AG09309 (cell line): ENCODE measurements at regions not wholly inside any gene's neighbourhood (a gene's known extent, or its start where the extent isn't known, plus 50 kb on each side); places are given as distances from the start of the nearest gene placed in this dataset.
A peak's percentile ranks its signal among the peaks of the same experiment; 100 is the strongest.
"Not testable (repeated sequence)": the region's sequence is repeated elsewhere in the genome, so short reads cannot be mapped to it uniquely, and the experiment has no call there.

Experiments used
- DNase-seq: peaks from one replicate; pipeline ENCODE4 v3.0.0-alpha.2; 2010; ENCODE audit warnings: low read depth
- H3K4me3 ChIP-seq: 2 replicates; pipeline ENCODE4 v1.5.1; 2011; ENCODE audit warnings: mild to moderate bottlenecking, low read depth, low read length, moderate library complexity; ENCODE audit not compliant: control insufficient read depth
- CTCF ChIP-seq: IDR thresholded peaks from 2 replicates; pipeline ENCODE4 v1.5.1; 2011; ENCODE audit warnings: mild to moderate bottlenecking, low read depth, low read length, inconsistent platforms; ENCODE audit not compliant: insufficient read depth, control insufficient read depth; ENCODE audit errors: missing control alignments

DNA sequence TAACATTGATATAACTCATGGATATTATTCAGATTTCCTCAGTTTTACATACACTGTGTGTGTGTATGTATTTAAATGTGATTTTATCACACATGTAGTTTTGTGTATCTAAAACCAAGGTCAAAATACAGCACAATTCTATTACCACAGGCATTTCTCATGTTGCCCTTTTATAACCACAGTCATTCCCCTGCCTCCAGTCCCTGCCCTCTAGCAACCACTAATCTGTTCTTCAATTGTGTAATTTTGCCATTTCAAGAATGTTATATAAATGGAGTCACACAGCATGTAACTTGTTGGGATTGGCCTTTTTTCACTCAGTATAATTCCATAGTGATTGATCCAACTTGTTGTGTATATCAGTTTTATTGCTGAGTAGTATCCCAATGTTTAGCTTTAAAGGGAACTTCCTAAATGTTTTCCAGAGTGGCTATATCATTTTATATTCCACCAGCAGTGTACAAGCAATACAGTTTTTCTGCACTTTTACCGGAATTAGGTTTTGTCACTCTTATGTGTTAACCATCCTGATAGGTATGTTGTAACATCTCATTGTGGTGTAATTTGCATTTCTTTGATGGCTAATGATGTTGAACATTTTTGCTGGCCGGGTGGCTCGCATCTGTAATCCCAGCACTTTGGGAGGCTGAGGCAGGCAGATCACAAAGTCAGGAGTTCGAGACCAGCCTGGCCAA, 338.2 kb downstream of the SOX4 start:
- TF ChIP-seq CTCF = no peak
- no peak overlapping the region for H3K4me3 ChIP-seq
- DNase-seq = peak; percentile 67

- no peak for DNase-seq
- no peak for TF ChIP-seq CTCF
- no peak overlapping the region for H3K4me3 ChIP-seq
Measured at GRCh38 chr6:21933351-21933750, 339.8 kb downstream of the SOX4 start.

DNA sequence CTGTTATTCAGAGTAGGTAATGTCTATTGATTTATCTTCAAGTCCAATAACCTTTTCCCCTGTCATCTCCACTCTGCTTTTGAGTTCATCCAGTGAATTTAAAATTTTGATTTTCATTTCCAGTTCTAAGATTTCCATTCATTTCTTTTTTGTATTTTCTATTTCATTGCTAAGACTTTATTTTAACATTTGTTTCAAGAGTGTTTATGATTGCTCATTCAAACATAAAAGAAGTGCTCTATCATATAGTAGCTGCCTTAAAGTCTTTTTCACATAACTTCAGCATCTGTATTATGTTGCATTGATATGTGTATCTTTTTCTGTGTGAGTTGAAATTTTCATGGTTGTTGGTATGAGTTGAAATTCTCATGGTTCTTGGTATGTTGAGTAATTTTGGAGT, 341.6 kb downstream of the SOX4 start:
- no peak overlapping the region for H3K4me3 ChIP-seq
- TF ChIP-seq CTCF = no peak
- DNase-seq = no peak

GRCh38 chr6:21935561-21936028, 342.0 kb downstream of the SOX4 start:
- TF ChIP-seq CTCF = peak; percentile 64
- H3K4me3 ChIP-seq = no peak overlapping the region
- DNase-seq = no peak

GRCh38 chr6:21937466-21937865, 343.9 kb downstream of the SOX4 start:
- no peak for DNase-seq
- no peak for TF ChIP-seq CTCF

GRCh38 chr6:21939066-21939465, 345.5 kb downstream of the SOX4 start:
- H3K4me3 ChIP-seq, DNase-seq: not testable (repeated sequence)

More at GRCh38 chr6:21937466-21937865, 343.9 kb downstream of the SOX4 start:
- no peak overlapping the region for H3K4me3 ChIP-seq

- DNase-seq = no peak
- no peak for TF ChIP-seq CTCF
Measured at GRCh38 chr6:21941926-21942325, 348.4 kb downstream of the SOX4 start.

More at GRCh38 chr6:21941926-21942325, 348.4 kb downstream of the SOX4 start:
- H3K4me3 ChIP-seq = no peak overlapping the region
